ENCODE measurements at regions not wholly inside any gene's neighbourhood (a gene's known extent, or its start where the extent isn't known, plus 50 kb on each side); places are given as distances from the start of the nearest gene placed in this dataset.
"Not testable (repeated sequence)": the region's sequence is repeated elsewhere in the genome, so short reads cannot be mapped to it uniquely, and the experiment has no call there.

- DNase-seq, result no peak
Measured at GRCh38 chr5:69006030-69006429, 87.8 kb upstream of the SLC30A5 start.

- DNase-seq, result no peak
Measured at GRCh38 chr5:69007163-69007562, 86.7 kb upstream of the SLC30A5 start.

DNA sequence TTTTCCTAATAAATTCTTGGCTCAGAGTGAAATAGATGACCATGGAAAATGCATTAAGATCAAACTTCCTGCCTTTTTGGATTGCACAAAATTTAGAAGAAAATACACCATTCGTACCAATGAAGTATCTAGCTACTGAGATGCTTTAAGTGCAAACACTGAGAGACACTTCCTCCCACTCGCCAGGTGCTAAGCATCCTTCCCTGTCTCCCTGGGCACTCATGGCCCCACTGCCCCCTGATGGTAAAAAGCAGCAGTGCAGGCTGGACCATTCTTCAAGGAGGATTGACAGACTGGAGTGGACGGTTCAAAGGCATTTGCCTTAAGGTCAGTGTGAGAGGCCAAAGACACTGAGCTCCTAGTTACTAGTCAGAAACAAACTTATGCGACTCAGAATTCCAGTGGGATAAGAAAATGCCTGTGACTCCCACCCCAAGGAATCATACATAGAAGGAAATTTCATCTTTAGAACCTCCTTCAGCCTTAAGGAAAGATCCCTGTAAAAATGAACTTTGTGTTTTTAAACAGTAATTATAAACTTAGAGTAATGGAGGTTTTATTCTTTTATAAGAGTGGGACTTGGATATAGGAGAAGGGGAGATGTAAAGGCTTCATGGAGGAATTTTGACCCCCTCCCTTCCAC lies 86.0 kb upstream of the SLC30A5 start:
- DNase-seq, result peak; percentile 68

- DNase-seq, result no peak
Measured at GRCh38 chr5:69010476-69010875, 83.3 kb upstream of the SLC30A5 start.

GRCh38 chr5:69011910-69012309 lies 81.9 kb upstream of the SLC30A5 start:
- DNase-seq, result no peak

GRCh38 chr5:69013481-69013880 lies 80.3 kb upstream of the SLC30A5 start:
- no peak for DNase-seq

GRCh38 chr5:69014007-69014406 lies 79.8 kb upstream of the SLC30A5 start:
- DNase-seq, result not testable (repeated sequence)

DNA sequence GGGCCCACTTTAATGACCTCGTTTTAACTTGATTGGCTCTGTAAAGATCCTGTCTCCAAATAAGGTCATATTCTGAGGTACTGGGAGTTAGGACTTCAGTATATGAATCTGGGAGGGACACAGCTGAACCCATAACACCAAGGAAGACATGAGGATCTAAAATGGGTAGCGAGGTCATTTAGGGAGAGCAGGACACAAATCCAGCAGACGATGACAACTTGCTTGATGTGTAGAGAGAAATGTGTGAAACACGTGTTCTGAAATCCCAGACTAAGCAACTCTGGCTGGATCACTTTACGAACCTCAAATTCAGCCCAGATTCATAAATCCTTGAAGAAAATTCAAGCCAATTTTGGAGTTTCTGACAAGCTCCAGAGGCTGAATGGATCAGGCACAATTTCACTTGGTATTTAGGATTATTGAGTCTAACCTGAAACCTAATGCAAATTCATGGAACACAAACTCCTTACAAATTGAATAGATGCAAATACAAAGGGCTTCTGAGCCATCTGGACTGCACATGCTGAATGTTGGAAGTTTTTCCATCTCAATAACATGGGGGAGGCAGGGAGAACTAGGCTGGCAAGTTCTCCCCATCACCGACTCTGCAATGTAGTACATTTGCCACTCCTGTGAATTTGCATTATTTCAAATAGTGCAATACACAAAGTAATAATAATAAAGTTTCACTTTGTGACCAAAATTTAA lies 74.0 kb upstream of the SLC30A5 start:
- no peak for DNase-seq

DNA sequence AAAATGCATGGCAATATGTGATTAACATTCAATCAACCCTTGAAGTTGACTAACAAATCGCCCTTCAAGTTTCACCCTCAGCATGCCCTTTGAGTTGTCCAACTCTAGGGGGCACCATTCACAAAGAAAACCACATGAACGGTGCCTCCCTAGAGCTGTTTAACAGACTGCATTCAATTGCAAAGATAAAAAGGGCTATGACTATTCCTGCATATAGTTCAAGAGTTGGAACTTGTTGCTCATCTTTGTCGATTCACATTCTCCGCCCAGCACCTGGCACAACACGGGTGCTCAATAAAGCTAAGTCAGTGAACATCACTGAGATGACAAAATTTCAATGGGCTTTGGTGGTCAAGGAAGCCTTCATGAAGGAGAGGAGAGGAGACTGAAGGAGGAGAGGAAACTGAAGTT lies 69.6 kb upstream of the SLC30A5 start:
- peak; percentile 29 for DNase-seq

DNA sequence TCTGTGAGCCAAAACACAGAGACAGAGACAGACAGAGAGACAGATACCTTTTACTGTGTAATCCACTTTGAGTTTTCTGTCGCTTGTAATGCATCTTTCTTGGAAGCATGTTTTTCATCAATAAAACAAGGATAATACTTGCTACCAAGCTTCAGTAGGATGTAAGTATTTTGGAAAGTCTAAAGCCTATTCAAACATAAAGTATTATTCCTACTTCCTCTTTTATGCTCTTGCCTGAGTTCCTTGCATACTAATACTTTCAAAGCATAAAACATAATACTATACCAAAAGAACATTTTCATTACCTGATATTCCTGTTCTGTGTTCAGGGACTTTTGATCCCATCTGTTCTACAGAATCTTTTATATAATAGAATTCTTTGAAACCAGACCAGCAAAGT lies 64.5 kb upstream of the SLC30A5 start:
- no peak for DNase-seq

GRCh38 chr5:69030358-69031062 lies 63.3 kb upstream of the SLC30A5 start:
- DNase-seq, result no peak

DNA sequence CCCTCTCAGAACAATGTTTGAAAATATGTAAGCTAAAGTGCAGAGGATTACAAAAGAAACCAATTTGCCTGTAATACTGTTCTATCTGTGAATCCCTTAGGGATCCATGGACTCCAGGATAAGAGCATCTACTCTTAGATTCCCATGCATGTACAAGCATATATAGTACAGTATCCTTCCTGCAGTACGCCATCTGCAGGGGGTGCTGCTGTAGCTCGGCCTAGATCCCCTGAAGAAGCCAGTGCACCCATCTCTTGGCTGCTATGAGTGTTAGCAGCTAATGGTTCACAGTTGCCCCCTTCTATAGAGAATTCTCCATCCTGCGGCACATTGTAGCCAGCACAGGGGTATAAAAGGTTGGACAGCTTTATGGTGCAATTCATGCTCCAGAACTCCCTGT lies 61.8 kb upstream of the SLC30A5 start:
- no peak for DNase-seq

- no peak for DNase-seq
Measured at GRCh38 chr5:69033690-69034089, 60.1 kb upstream of the SLC30A5 start.

GRCh38 chr5:69034898-69035297 lies 58.9 kb upstream of the SLC30A5 start:
- no peak for DNase-seq

DNA sequence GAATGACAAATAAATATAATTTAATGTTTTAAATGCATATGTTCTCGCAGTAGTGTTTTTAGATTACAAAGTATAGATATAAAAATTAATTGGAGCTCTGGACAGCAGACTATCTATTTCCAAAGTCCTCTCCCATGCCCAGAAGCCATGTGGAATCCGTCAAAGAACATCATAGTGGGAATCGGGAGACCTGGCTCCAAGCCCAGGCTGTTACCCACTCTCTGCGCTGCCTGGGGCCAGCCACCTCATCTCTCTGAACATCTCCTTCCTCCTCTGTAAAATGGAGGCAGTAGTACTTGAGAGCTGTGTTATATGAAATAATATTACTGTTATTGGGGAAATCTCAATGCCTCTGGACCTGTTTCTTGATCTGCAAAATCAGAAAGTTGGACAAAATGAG lies 58.1 kb upstream of the SLC30A5 start:
- no peak for DNase-seq

- DNase-seq, result no peak
Measured at GRCh38 chr5:69038539-69038938, 55.3 kb upstream of the SLC30A5 start.

DNA sequence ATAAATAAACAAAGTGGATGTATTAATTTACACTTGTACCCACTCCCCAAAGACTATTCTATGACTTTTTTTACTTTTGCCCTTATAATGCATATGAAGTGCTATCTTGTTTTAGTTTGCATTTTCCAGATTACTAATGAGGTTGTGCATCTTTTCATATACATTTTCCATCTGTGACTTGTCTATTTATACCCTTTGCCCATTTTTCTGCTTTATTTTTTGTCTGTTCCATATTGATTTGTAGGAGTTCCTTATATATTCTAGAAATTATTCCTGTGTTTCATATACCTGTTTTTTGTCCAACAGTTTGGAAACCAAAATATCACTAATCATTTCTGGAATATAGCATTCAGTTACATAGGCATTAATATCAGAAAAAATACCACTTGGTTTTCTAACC lies 54.0 kb upstream of the SLC30A5 start:
- DNase-seq, result no peak

GRCh38 chr5:69042500-69042899 lies 51.3 kb upstream of the SLC30A5 start:
- no peak for DNase-seq

DNA sequence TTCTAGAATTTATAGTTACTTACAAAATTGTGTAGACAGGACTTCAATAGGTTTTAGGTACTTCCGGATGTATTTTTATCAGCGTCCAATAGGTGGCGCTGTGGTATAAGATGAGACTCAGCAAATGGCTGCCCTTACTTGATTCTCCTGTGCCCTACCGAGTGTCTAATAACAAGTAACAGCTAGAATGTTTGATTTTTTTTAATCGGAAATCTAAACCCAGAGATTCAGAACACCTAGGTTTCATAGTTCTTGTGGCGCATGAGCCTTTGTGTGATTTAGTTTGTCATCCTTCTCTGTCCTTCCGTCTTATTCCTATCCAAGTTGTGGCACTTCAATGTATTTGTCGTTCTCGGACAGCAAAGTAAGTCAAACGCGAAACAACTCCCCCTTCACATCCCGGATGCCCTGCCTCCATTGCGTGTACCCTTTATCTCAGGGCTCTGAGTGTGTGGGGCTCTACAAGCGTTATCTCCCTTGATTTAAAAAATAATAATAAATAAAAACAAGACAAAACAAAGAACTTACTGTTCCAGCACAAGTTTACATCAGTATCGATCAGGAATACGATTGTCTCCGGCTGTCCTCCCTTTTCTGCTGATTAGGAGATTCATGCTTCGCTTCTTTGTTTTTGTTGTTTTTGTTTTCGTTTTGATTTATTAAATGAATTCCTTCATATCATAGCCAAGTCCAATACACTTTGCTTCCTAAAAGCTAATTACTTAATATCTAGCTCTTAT lies 50.7 kb upstream of the SLC30A5 start:
- DNase-seq, result peak; percentile 92

GRCh38 chr5:69043655-69043996 lies 50.2 kb upstream of the SLC30A5 start:
- DNase-seq, result no peak

Measured in CD4-positive, alpha-beta T cell treated with Interleukin-10 for 1 hour (primary cell).